ENCODE measurements at regions not wholly inside any gene's neighbourhood (a gene's known extent, or its start where the extent isn't known, plus 50 kb on each side); places are given as distances from the start of the nearest gene placed in this dataset.
"Not testable (repeated sequence)": the region's sequence is repeated elsewhere in the genome, so short reads cannot be mapped to it uniquely, and the experiment has no call there.

DNA sequence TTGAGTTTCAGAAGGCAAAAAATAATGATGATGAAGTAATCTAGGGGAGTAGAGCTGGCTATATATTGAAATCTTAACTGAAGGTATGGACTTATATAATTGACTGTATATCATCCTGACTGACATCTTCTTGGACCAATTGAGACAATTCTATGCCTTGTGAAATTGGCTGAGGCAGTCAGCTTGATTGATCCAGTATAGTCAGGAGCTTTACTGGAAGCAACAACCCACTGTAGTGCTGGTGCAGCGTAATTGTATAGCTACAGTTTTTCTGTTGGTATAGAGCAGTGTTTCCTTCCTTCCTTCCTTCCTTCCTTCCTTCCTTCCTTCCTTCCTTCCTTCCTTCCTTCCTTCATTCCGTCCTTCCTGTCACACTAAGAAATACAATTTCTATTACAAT is 268.0 kb downstream of the NUF2 start:
- no TSS peak for BruUV-seq (replicated peaks)
- H3K4me3 ChIP-seq (ENCODE audit: insufficient read depth, low read depth, low read length): no peak overlapping the region
- H3K9me3 ChIP-seq (ENCODE audit: control insufficient read depth, insufficient read depth, low read length): no peaks in the 10 kb centered on the region
- H3K79me1 ChIP-seq (ENCODE audit: low read depth in 1 of 2, low read length in 2 of 2): no peaks in the 10 kb centered on the region
- no peak overlapping the region for H3K4me2 ChIP-seq (ENCODE audit: low read depth, low read length)
- no peak overlapping the region for H2BK20ac ChIP-seq (ENCODE audit: low read depth, low read length)
- ChIA-PET CTCF (no interaction called here), POLR2A (ENCODE audit: unreplicated experiment) (no interaction called here)
- no peak overlapping the region for H4K8ac ChIP-seq (ENCODE audit: low read depth in 2 of 2, low read length in 2 of 2)
- no peak overlapping the region for H3K27ac ChIP-seq (ENCODE audit: insufficient read depth, low read length)
- in situ Hi-C loops (cut with MboI; ENCODE audit: low sequenced_read_pairs): no loop called here
- no peaks in the 10 kb centered on the region for H3K36me3 ChIP-seq (ENCODE audit: control insufficient read depth, insufficient read depth, low read length)
- H3K23ac ChIP-seq (ENCODE audit: low read depth, low read length): no peak overlapping the region
- H3K4me1 ChIP-seq (ENCODE audit: control insufficient read depth, insufficient read depth, low read length): no peaks in the 10 kb centered on the region
- no peak overlapping the region for H4K91ac ChIP-seq (ENCODE audit: insufficient read depth, low read depth, low read length)
- H4K20me1 ChIP-seq (ENCODE audit: insufficient read depth, low read length): no peaks in the 10 kb centered on the region
- no peak overlapping the region; the same call in 1 of the 2 replicates for H3K56ac ChIP-seq (ENCODE audit: extremely low read depth, insufficient read depth, low read length)
- H2AFZ ChIP-seq (replicated peaks; ENCODE audit: low read length, poor library complexity): no peak overlapping the region
- H2BK120ac ChIP-seq (ENCODE audit: low read depth, low read length): no peak overlapping the region
- no peak overlapping the region for H2BK15ac ChIP-seq (ENCODE audit: low read depth, low read length)
- H2AK5ac ChIP-seq (ENCODE audit: low read depth, low read length): no peak overlapping the region
- ATAC-seq (ENCODE audit: low read depth): no peak
- no peak overlapping the region for H3K9ac ChIP-seq (ENCODE audit: low read depth, low read length)
- WGBS, 2 experiments (ENCODE audit: extremely low coverage in 2 of 2, insufficient read length in 1 of 2): no CpG with 5 or more reads among the region's 2 CpGs
- TF ChIP-seq MXI1 (IDR thresholded peaks at IDR 0.05; ENCODE audit: borderline replicate concordance, low read depth, low read length) (no peak), BHLHE40 (IDR thresholded peaks at IDR 0.05; ENCODE audit: low read depth, low read length) (no peak), POLR2A (IDR thresholded peaks at IDR 0.05; ENCODE audit: low read depth, low read length) (no peak), NFE2L2 (IDR thresholded peaks at IDR 0.05; ENCODE audit: low read depth, low read length) (no peak)
- TF ChIP-seq, protein P1, sequence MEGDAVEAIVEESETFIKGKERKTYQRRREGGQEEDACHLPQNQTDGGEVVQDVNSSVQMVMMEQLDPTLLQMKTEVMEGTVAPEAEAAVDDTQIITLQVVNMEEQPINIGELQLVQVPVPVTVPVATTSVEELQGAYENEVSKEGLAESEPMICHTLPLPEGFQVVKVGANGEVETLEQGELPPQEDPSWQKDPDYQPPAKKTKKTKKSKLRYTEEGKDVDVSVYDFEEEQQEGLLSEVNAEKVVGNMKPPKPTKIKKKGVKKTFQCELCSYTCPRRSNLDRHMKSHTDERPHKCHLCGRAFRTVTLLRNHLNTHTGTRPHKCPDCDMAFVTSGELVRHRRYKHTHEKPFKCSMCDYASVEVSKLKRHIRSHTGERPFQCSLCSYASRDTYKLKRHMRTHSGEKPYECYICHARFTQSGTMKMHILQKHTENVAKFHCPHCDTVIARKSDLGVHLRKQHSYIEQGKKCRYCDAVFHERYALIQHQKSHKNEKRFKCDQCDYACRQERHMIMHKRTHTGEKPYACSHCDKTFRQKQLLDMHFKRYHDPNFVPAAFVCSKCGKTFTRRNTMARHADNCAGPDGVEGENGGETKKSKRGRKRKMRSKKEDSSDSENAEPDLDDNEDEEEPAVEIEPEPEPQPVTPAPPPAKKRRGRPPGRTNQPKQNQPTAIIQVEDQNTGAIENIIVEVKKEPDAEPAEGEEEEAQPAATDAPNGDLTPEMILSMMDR (conservative IDR thresholded peaks at IDR 0.05; ENCODE audit: low read depth, low read length): no peak
- no peaks in the 10 kb centered on the region for H3K27me3 ChIP-seq (ENCODE audit: control insufficient read depth, insufficient read depth, low read length)
- no peak overlapping the region for H3K18ac ChIP-seq (ENCODE audit: low read depth, low read length)
- no peak for DNase-seq
- no peak overlapping the region for H4K5ac ChIP-seq (ENCODE audit: low read depth, low read length)
- no peak overlapping the region for H2AK9ac ChIP-seq (replicated peaks; ENCODE audit: low read depth, low read length, poor library complexity)
- H3K4ac ChIP-seq (ENCODE audit: low read depth, low read length): no peak overlapping the region
- H3K14ac ChIP-seq (replicated peaks; ENCODE audit: low read depth, low read length): no peak overlapping the region
- dilution Hi-C loops (cut with HindIII; ENCODE audit: low sequenced_read_pairs, unreplicated experiment): no loop called here
- H3K9me1 ChIP-seq (ENCODE audit: insufficient read depth, low read length): no peaks in the 10 kb centered on the region
- intact Hi-C loops (cut with micrococcal nuclease): no loop called here
- no peak overlapping the region for H2BK5ac ChIP-seq (ENCODE audit: low read depth, low read length, poor library complexity, severe bottlenecking)

DNA sequence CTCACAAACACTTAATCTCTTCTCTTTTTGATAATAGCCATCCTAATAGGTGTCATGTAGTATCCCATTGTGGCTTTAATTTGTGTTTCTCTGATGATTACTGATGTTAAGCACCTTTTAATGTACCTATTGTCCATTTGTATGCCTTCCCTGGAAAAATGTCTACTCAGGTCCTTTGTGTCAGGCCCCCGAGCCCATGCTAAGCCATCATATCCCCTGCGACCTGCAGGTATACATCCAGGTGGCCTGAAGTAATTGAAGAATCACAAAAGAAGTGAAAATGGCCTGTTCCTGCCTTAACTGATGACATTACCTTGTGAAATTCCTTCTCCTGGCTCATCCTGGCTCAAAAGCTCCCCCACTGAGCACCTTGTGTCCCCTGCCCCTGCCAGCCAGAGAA is 269.4 kb downstream of the NUF2 start:
- H2BK20ac ChIP-seq (ENCODE audit: low read depth, low read length); H3K18ac ChIP-seq (ENCODE audit: low read depth, low read length); H2BK5ac ChIP-seq (ENCODE audit: low read depth, low read length, poor library complexity, severe bottlenecking); DNase-seq; H3K4me3 ChIP-seq (ENCODE audit: insufficient read depth, low read depth, low read length); ATAC-seq (ENCODE audit: low read depth); POLR2A ChIA-PET (ENCODE audit: unreplicated experiment); H2BK15ac ChIP-seq (ENCODE audit: low read depth, low read length); H4K91ac ChIP-seq (ENCODE audit: insufficient read depth, low read depth, low read length); H3K27me3 ChIP-seq (ENCODE audit: control insufficient read depth, insufficient read depth, low read length); CTCF ChIA-PET; H3K36me3 ChIP-seq (ENCODE audit: control insufficient read depth, insufficient read depth, low read length); H2BK120ac ChIP-seq (ENCODE audit: low read depth, low read length); H2AK5ac ChIP-seq (ENCODE audit: low read depth, low read length); H3K9me3 ChIP-seq (ENCODE audit: control insufficient read depth, insufficient read depth, low read length); H4K20me1 ChIP-seq (ENCODE audit: insufficient read depth, low read length); H3K4me2 ChIP-seq (ENCODE audit: low read depth, low read length); dilution Hi-C loops (cut with HindIII; ENCODE audit: low sequenced_read_pairs, unreplicated experiment); H4K8ac ChIP-seq (ENCODE audit: low read depth in 2 of 2, low read length in 2 of 2); H3K79me1 ChIP-seq (ENCODE audit: low read depth in 1 of 2, low read length in 2 of 2); H3K4ac ChIP-seq (ENCODE audit: low read depth, low read length); in situ Hi-C loops (cut with MboI; ENCODE audit: low sequenced_read_pairs); H3K27ac ChIP-seq (ENCODE audit: insufficient read depth, low read length); H3K56ac ChIP-seq (ENCODE audit: extremely low read depth, insufficient read depth, low read length); H2AFZ ChIP-seq (replicated peaks; ENCODE audit: low read length, poor library complexity); H4K5ac ChIP-seq (ENCODE audit: low read depth, low read length); H3K4me1 ChIP-seq (ENCODE audit: control insufficient read depth, insufficient read depth, low read length); H3K23ac ChIP-seq (ENCODE audit: low read depth, low read length); BruUV-seq (replicated peaks); H2AK9ac ChIP-seq (replicated peaks; ENCODE audit: low read depth, low read length, poor library complexity); intact Hi-C loops (cut with micrococcal nuclease); H3K14ac ChIP-seq (replicated peaks; ENCODE audit: low read depth, low read length); H3K9ac ChIP-seq (ENCODE audit: low read depth, low read length); H3K9me1 ChIP-seq (ENCODE audit: insufficient read depth, low read length): not testable (repeated sequence)
- no CpG with 5 or more reads among the region's 2 CpGs for WGBS, 2 experiments (ENCODE audit: extremely low coverage in 2 of 2, insufficient read length in 1 of 2)

Measured in IMR-90 (cell line).